ENCODE measurements at regions not wholly inside any gene's neighbourhood (a gene's known extent, or its start where the extent isn't known, plus 50 kb on each side); places are given as distances from the start of the nearest gene placed in this dataset.

- Histone ChIP-seq H3K9me3 (ENCODE audit: control insufficient read depth, low read length) (no peaks in the 10 kb centered on the region), H3K4me1 (ENCODE audit: control insufficient read depth, insufficient read depth, low read depth, low read length) (no peaks in the 10 kb centered on the region), H3K27ac (ENCODE audit: low read length, poor library complexity, severe bottlenecking) (no peak overlapping the region), H3K18ac (ENCODE audit: low read depth in 1 of 2, low read length in 2 of 2) (no peak overlapping the region), H2BK5ac (ENCODE audit: low read depth, low read length, poor library complexity, severe bottlenecking) (no peak overlapping the region), H3K79me1 (replicated peaks; ENCODE audit: low read length, poor library complexity, severe bottlenecking) (no peaks in the 10 kb centered on the region), H3K4me2 (ENCODE audit: low read length, poor library complexity, severe bottlenecking) (no peak overlapping the region), H4K91ac (ENCODE audit: low read length) (no peak overlapping the region), H2AFZ (ENCODE audit: low read depth, low read length) (no peak overlapping the region), H3K14ac (ENCODE audit: low read length in 2 of 2) (no peak overlapping the region), H2BK15ac (ENCODE audit: low read depth, poor library complexity, severe bottlenecking) (no peak overlapping the region), H2AK5ac (ENCODE audit: low read length, severe bottlenecking) (no peak overlapping the region), H3K23ac (ENCODE audit: low read length in 2 of 2) (no peak overlapping the region), H4K8ac (ENCODE audit: low read length) (no peak overlapping the region), H2BK120ac (ENCODE audit: low read depth, low read length) (no peak overlapping the region), H3K9ac (ENCODE audit: low read length) (no peak overlapping the region), H3K4ac (ENCODE audit: low read depth in 1 of 2, low read length in 2 of 2) (no peak overlapping the region), H3K36me3 (ENCODE audit: control insufficient read depth in 1 of 2, insufficient read depth in 2 of 2, low read depth in 1 of 2, low read length in 2 of 2) (no peaks in the 10 kb centered on the region), H3K4me3 (ENCODE audit: insufficient read depth in 1 of 2, low read depth in 1 of 2, low read length in 2 of 2) (no peak overlapping the region), H2BK12ac (ENCODE audit: low read length in 2 of 2) (no peak overlapping the region), H3K27me3 (ENCODE audit: control insufficient read depth in 1 of 2, insufficient read depth in 1 of 2, low read length in 2 of 2) (no peaks in the 10 kb centered on the region)
- DNase-seq = no peak
- 20% methylated on average over 4 of the region's 4 CpGs for WGBS
Measured at GRCh38 chr18:70621710-70622109, 332.9 kb downstream of the SOCS6 start.

GRCh38 chr18:70620837-70621612 lies 332.2 kb downstream of the SOCS6 start:
- Histone ChIP-seq H3K79me1 (replicated peaks; ENCODE audit: low read length, poor library complexity, severe bottlenecking) (no peaks in the 10 kb centered on the region), H2AFZ (ENCODE audit: low read depth, low read length) (no peak overlapping the region), H3K9me3 (ENCODE audit: control insufficient read depth, low read length) (no peaks in the 10 kb centered on the region), H3K14ac (ENCODE audit: low read length in 2 of 2) (no peak overlapping the region), H3K18ac (ENCODE audit: low read depth in 1 of 2, low read length in 2 of 2) (no peak overlapping the region), H2BK12ac (ENCODE audit: low read length in 2 of 2) (no peak overlapping the region), H2BK120ac (ENCODE audit: low read depth, low read length) (no peak overlapping the region), H3K4me3 (ENCODE audit: insufficient read depth in 1 of 2, low read depth in 1 of 2, low read length in 2 of 2) (no peak overlapping the region), H2BK5ac (ENCODE audit: low read depth, low read length, poor library complexity, severe bottlenecking) (no peak overlapping the region), H3K23ac (ENCODE audit: low read length in 2 of 2) (no peak overlapping the region), H2AK5ac (ENCODE audit: low read length, severe bottlenecking) (no peak overlapping the region), H3K36me3 (ENCODE audit: control insufficient read depth in 1 of 2, insufficient read depth in 2 of 2, low read depth in 1 of 2, low read length in 2 of 2) (no peaks in the 10 kb centered on the region), H3K4me1 (ENCODE audit: control insufficient read depth, insufficient read depth, low read depth, low read length) (no peaks in the 10 kb centered on the region), H3K9ac (ENCODE audit: low read length) (no peak overlapping the region), H3K4ac (ENCODE audit: low read depth in 1 of 2, low read length in 2 of 2) (no peak overlapping the region), H3K4me2 (ENCODE audit: low read length, poor library complexity, severe bottlenecking) (no peak overlapping the region), H4K91ac (ENCODE audit: low read length) (no peak overlapping the region), H4K8ac (ENCODE audit: low read length) (no peak overlapping the region), H2BK15ac (ENCODE audit: low read depth, poor library complexity, severe bottlenecking) (no peak overlapping the region), H3K27ac (ENCODE audit: low read length, poor library complexity, severe bottlenecking) (no peak overlapping the region), H3K27me3 (ENCODE audit: control insufficient read depth in 1 of 2, insufficient read depth in 1 of 2, low read length in 2 of 2) (no peaks in the 10 kb centered on the region)
- no CpG with 5 or more reads among the region's 2 CpGs for WGBS
- no peak for DNase-seq

- no peak overlapping the region for H4K8ac ChIP-seq (ENCODE audit: low read length)
- H3K36me3 ChIP-seq (ENCODE audit: control insufficient read depth in 1 of 2, insufficient read depth in 2 of 2, low read depth in 1 of 2, low read length in 2 of 2) = no peaks in the 10 kb centered on the region
- H2AK5ac ChIP-seq (ENCODE audit: low read length, severe bottlenecking) = no peak overlapping the region
- WGBS = 100% methylated on average over 2 of the region's 2 CpGs
- no peak overlapping the region for H4K91ac ChIP-seq (ENCODE audit: low read length)
- H2BK12ac ChIP-seq (ENCODE audit: low read length in 2 of 2) = no peak overlapping the region
- H2BK15ac ChIP-seq (ENCODE audit: low read depth, poor library complexity, severe bottlenecking) = no peak overlapping the region
- H3K4me1 ChIP-seq (ENCODE audit: control insufficient read depth, insufficient read depth, low read depth, low read length) = no peaks in the 10 kb centered on the region
- H2AFZ ChIP-seq (ENCODE audit: low read depth, low read length) = no peak overlapping the region
- H3K23ac ChIP-seq (ENCODE audit: low read length in 2 of 2) = no peak overlapping the region
- no peak overlapping the region for H3K14ac ChIP-seq (ENCODE audit: low read length in 2 of 2)
- no peak overlapping the region for H3K9ac ChIP-seq (ENCODE audit: low read length)
- DNase-seq = no peak
- H3K27ac ChIP-seq (ENCODE audit: low read length, poor library complexity, severe bottlenecking) = no peak overlapping the region
- H2BK120ac ChIP-seq (ENCODE audit: low read depth, low read length) = no peak overlapping the region
- H3K18ac ChIP-seq (ENCODE audit: low read depth in 1 of 2, low read length in 2 of 2) = no peak overlapping the region
- no peaks in the 10 kb centered on the region for H3K79me1 ChIP-seq (replicated peaks; ENCODE audit: low read length, poor library complexity, severe bottlenecking)
- H3K4me2 ChIP-seq (ENCODE audit: low read length, poor library complexity, severe bottlenecking) = no peak overlapping the region
- H3K4ac ChIP-seq (ENCODE audit: low read depth in 1 of 2, low read length in 2 of 2) = no peak overlapping the region
- H3K9me3 ChIP-seq (ENCODE audit: control insufficient read depth, low read length) = no peaks in the 10 kb centered on the region
- H3K4me3 ChIP-seq (ENCODE audit: insufficient read depth in 1 of 2, low read depth in 1 of 2, low read length in 2 of 2) = no peak overlapping the region
- H3K27me3 ChIP-seq (ENCODE audit: control insufficient read depth in 1 of 2, insufficient read depth in 1 of 2, low read length in 2 of 2) = no peaks in the 10 kb centered on the region
- no peak overlapping the region for H2BK5ac ChIP-seq (ENCODE audit: low read depth, low read length, poor library complexity, severe bottlenecking)
Measured at GRCh38 chr18:70617020-70617763, 328.3 kb downstream of the SOCS6 start.

- H3K4ac ChIP-seq (ENCODE audit: low read depth in 1 of 2, low read length in 2 of 2) = no peak overlapping the region
- no peak overlapping the region for H3K23ac ChIP-seq (ENCODE audit: low read length in 2 of 2)
- no peaks in the 10 kb centered on the region for H3K27me3 ChIP-seq (ENCODE audit: control insufficient read depth in 1 of 2, insufficient read depth in 1 of 2, low read length in 2 of 2)
- H3K14ac ChIP-seq (ENCODE audit: low read length in 2 of 2) = no peak overlapping the region
- H2BK5ac ChIP-seq (ENCODE audit: low read depth, low read length, poor library complexity, severe bottlenecking) = no peak overlapping the region
- no peak overlapping the region for H4K8ac ChIP-seq (ENCODE audit: low read length)
- H2AK5ac ChIP-seq (ENCODE audit: low read length, severe bottlenecking) = no peak overlapping the region
- no peak overlapping the region for H2BK15ac ChIP-seq (ENCODE audit: low read depth, poor library complexity, severe bottlenecking)
- no peaks in the 10 kb centered on the region for H3K36me3 ChIP-seq (ENCODE audit: control insufficient read depth in 1 of 2, insufficient read depth in 2 of 2, low read depth in 1 of 2, low read length in 2 of 2)
- no peak overlapping the region for H3K27ac ChIP-seq (ENCODE audit: low read length, poor library complexity, severe bottlenecking)
- WGBS = no CpG with 5 or more reads among the region's 1 CpG
- H3K18ac ChIP-seq (ENCODE audit: low read depth in 1 of 2, low read length in 2 of 2) = no peak overlapping the region
- H3K4me2 ChIP-seq (ENCODE audit: low read length, poor library complexity, severe bottlenecking) = no peak overlapping the region
- no peak for DNase-seq
- no peaks in the 10 kb centered on the region for H3K79me1 ChIP-seq (replicated peaks; ENCODE audit: low read length, poor library complexity, severe bottlenecking)
- H3K9me3 ChIP-seq (ENCODE audit: control insufficient read depth, low read length) = no peaks in the 10 kb centered on the region
- H3K4me1 ChIP-seq (ENCODE audit: control insufficient read depth, insufficient read depth, low read depth, low read length) = no peaks in the 10 kb centered on the region
- no peak overlapping the region for H4K91ac ChIP-seq (ENCODE audit: low read length)
- no peak overlapping the region for H3K9ac ChIP-seq (ENCODE audit: low read length)
- H2BK12ac ChIP-seq (ENCODE audit: low read length in 2 of 2) = no peak overlapping the region
- H2BK120ac ChIP-seq (ENCODE audit: low read depth, low read length) = no peak overlapping the region
- H2AFZ ChIP-seq (ENCODE audit: low read depth, low read length) = no peak overlapping the region
- H3K4me3 ChIP-seq (ENCODE audit: insufficient read depth in 1 of 2, low read depth in 1 of 2, low read length in 2 of 2) = no peak overlapping the region
Measured at GRCh38 chr18:70600225-70600925, 311.5 kb downstream of the SOCS6 start.

Measured in mesenchymal stem cell (in vitro differentiated cells and primary cell).